ENCODE measurements at regions not wholly inside any gene's neighbourhood (a gene's known extent, or its start where the extent isn't known, plus 50 kb on each side); places are given as distances from the start of the nearest gene placed in this dataset.

DNA sequence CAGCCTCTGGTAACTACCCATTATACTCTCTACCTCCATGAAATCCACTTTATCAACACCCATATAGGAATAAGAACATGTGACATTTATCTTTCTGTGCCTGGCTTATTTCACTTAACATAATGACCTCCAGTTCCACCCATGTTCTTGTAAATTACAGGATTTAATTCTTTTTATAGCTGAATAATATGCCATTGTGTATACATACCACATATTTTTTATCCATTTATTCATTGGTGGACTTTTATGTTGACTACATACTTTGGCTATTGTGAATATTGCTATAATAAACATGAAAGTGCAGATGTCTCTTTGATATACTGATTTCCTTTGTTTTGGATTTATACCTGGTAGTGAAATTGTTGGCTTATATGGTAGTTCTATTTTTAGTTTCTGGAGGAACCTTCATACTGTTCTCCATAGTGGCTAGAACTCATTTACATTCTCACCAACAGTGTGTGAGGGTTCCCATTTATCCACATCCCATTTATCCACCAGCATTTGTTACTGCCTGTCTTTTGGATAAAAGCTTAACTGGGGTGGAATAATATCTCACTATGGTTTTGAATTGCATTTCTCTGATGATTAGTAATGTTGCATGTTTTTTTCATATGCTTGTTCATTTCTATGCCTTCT, 473.4 kb downstream of the TBL1XR1 start:
- DNase-seq (ENCODE audit: low read depth in 2 of 2): no peak

GRCh38 chr3:176714034-176714433, 483.2 kb downstream of the TBL1XR1 start:
- no peak for DNase-seq (ENCODE audit: low read depth in 2 of 2)

DNA sequence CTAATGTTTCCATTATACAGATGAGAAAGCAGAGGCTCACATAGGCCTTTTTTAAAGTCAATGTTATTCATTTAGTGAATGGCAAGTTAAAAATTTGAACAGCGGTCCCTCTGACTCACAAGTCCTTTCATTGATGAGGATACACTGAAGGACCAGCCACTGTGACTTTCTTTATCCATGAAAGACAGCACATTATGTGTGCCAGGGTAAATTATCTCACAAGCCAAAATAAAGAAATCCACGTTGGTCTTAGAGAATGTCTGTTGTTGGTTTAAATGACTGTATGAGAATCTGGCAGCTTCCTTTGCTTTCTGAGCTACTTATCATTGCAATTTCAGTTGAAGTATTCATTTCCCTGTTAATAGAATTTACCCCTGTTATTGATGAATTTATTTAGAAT, 485.1 kb downstream of the TBL1XR1 start:
- DNase-seq (ENCODE audit: low read depth in 2 of 2): no peak

- DNase-seq (ENCODE audit: low read depth in 2 of 2): no peak
These were observed 498.0 kb downstream of the TBL1XR1 start for GRCh38 chr3:176699288-176699687.

- DNase-seq (ENCODE audit: low read depth in 2 of 2): no peak
These were observed 499.9 kb downstream of the TBL1XR1 start for GRCh38 chr3:176697284-176697889.

DNA sequence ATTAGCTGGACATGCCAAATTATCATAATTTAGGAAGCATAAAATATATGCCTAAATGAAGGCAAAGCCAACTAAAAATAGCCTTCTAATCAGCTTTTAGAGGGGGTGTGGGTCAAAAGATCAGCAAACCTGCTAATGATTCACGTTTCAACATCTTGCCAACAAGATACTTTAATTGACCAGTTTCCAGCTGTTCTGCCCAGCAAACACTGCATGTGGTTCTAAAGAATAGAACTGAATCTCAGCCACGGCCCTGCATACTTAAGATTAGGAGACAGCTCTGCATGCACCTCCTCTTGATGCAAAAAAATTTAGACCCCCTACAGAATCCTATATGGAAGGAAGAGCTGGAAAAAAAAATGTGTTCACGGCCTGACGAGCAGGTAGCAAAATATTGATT, 500.5 kb downstream of the TBL1XR1 start:
- DNase-seq (ENCODE audit: low read depth in 2 of 2): no peak

- no peak for DNase-seq (ENCODE audit: low read depth in 2 of 2)
These were observed 504.1 kb downstream of the TBL1XR1 start for GRCh38 chr3:176692966-176693785.

- no peak for DNase-seq (ENCODE audit: low read depth in 2 of 2)
These were observed 504.9 kb downstream of the TBL1XR1 start for GRCh38 chr3:176692199-176692965.

GRCh38 chr3:176690083-176690869, 507.0 kb downstream of the TBL1XR1 start:
- no peak for DNase-seq (ENCODE audit: low read depth in 2 of 2)

GRCh38 chr3:176687754-176688153, 509.5 kb downstream of the TBL1XR1 start:
- DNase-seq (ENCODE audit: low read depth in 2 of 2): no peak

DNA sequence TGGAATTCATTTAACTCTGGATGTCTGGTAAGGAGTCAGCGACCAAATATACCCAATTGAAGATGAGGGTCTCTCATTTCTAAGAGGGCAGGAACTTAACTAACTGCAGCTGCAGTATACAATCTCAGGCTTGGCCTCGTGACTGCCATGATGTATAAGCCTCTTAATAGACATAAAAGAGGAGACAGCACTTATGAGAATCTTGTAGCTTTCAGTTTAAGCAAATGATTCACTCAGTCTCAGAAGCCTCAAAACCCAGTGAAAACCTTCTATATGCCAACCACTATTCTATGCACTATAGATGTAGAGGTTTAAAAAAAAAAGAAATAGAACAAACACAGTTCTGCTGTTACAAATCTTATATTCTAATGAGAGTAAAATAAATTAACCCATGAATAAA, 513.9 kb downstream of the TBL1XR1 start:
- DNase-seq (ENCODE audit: low read depth in 2 of 2): no peak

- DNase-seq (ENCODE audit: low read depth in 2 of 2): no peak
These were observed 533.1 kb downstream of the TBL1XR1 start for GRCh38 chr3:176663837-176664831.

DNA sequence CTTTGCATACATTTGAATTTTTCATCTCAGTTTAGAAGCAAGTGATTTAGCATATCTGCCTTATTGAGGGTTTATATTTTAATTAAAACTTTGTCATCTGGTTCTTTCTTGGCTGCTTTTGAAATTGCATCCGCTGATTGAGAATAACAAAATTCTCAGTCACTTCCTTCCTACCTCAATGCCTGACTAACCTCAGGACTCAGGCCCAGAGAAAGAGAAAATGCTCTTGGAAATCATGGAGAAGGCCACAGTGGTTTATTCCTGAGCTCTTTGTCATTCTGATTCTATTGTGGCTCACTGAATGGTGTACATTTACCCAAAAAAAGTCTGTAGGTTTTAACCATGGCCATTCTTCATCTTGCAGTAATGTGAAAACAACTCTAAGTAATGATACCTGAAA, 533.9 kb downstream of the TBL1XR1 start:
- DNase-seq (ENCODE audit: low read depth in 2 of 2): no peak

DNA sequence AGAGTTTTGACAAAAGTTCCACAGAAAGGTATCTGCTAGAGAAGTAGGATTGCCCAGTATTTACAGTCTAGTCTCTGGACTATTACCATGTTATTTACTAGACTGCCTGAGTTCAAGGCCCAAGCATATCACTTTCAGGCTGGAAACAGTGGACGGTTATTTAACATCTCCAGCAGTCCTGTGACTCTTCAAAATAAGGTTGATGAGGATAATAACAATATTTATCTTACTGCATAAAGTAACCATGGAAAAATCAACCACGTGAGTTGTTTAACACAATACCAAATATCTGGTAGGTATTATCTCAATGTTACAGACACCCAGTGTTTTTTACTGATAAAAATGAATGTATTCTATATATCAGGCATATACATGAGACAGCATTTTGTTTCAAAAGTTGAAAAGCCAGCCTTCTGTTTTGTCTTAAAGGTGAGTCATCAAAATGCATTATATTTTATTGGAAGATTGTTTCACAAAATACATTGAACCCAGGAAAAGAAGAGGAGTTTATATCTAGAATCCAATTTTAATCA, 535.8 kb downstream of the TBL1XR1 start:
- no peak for DNase-seq (ENCODE audit: low read depth in 2 of 2)

DNA sequence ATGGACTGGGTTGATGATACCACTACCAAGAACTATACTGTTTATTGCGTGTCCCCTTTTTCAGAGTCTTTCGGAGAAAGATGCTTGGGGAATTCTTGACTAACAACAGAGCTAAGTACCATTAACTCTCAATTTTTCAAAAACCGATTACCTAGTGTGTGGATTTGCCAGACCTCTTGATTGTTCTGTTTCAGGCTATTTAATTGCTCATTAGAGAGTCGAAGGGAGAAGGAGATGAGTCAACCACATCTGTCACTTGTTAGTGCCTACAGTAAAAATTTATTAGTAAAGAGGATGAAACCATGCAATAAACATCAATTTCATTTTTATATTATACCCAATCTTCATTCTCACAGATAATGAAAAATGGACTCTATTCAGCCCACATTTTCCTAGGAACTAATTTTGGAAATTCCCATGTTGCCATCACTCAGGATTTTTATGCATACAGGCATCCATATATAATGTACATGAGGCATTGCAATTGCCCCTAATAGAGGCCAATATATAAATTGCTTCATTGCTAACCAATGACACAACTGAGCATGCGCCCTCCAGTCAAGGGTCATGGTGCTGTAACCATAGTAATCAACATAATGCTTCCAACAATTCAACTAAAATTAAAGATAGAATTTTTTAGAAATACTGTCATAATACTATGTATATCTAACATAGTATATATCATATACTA, 541.7 kb downstream of the TBL1XR1 start:
- DNase-seq (ENCODE audit: low read depth in 2 of 2): no peak

- no peak for DNase-seq (ENCODE audit: low read depth in 2 of 2)
These were observed 545.7 kb downstream of the TBL1XR1 start for GRCh38 chr3:176651622-176652021.

DNA sequence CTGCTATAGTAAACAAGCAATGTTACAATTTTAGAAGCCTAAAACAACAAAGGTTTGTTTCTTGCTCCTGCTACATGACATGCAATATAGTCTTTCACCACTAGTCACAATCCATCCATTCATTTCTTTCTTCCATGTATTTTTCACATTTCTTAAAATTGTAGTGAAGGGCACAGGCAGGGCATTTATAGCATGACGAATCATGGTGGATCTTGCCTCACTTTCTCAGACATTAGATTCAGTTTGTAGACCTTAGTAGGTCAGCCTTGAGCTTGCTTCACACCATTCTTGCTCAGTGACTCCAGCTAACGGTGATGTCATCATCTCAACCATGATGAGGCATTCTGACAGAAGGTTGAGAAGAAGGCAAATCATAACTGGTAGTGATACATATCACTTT, 546.8 kb downstream of the TBL1XR1 start:
- DNase-seq (ENCODE audit: low read depth in 2 of 2): no peak

GRCh38 chr3:176647987-176648386, 549.3 kb downstream of the TBL1XR1 start:
- DNase-seq (ENCODE audit: low read depth in 2 of 2): no peak

DNA sequence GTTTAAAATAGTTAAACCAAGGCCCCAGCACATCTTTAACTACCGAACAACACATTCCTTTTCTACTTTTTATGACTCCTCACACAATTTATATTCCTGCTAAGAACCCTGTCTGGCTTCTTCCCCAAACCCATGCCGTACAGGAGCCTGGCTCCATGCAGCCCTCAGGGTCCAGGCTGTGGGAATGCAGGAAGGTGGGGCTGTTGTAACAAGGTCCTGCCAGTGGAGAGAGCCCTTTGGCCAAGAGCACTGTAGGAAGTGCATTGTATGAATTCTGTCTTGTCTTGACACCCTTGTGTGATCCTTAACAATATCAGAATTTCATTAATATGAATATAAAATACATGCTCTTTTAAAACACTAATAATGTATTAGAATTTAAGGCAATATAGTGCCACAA, 563.8 kb downstream of the TBL1XR1 start:
- no peak for DNase-seq (ENCODE audit: low read depth in 2 of 2)
